Peyer's patch (tissue), 4 donors: ENCODE measurements at regions not wholly inside any gene's neighbourhood (a gene's known extent, or its start where the extent isn't known, plus 50 kb on each side); places are given as distances from the start of the nearest gene placed in this dataset.

Experiments used
- DNase-seq, 3 donors: peaks; one replicate each; pipeline ENCODE4 v3.0.0-alpha.2; 2017 to 2019
- H3K27ac ChIP-seq, 4 donors: fragments of 200-600 bp; sonication (generic); one replicate each; pipeline ENCODE4 v1.5.1; 2016 to 2019
- H3K27me3 ChIP-seq, 2 donors: fragments of 200-600 bp; sonication (generic); one replicate each; pipeline ENCODE4 v1.5.1; 2019
- H3K36me3 ChIP-seq, 3 donors: fragments of 200-600 bp; sonication (generic); one replicate each; pipeline ENCODE4 v1.5.1; 2016 to 2019
- H3K4me1 ChIP-seq, 4 donors: fragments of 200-600 bp; sonication (generic); one replicate each; pipeline ENCODE4 v1.5.1; 2016 to 2019
- H3K4me3 ChIP-seq, 4 donors: fragments of 200-600 bp; sonication (generic); 1 replicate in 3 of 4; 2 replicates in 1 of 4; pipeline ENCODE4 v1.5.1; 2016 to 2019; ENCODE audit warnings: mild to moderate bottlenecking in 1 of 4
- H3K9me3 ChIP-seq, 4 donors: fragments of 200-600 bp; sonication (generic); one replicate each; pipeline ENCODE4 v1.5.1; 2016 to 2019; ENCODE audit warnings: mild to moderate bottlenecking in 1 of 4
- POLR2A ChIP-seq, 2 donors: fragments of 450-650 bp; IDR thresholded peaks; one replicate each; pipeline ENCODE4 v1.5.1; 2017; ENCODE audit warnings: antibody characterized with exemption in 2 of 2, mild to moderate bottlenecking in 2 of 2, moderate library complexity in 2 of 2
- TF ChIP-seq, protein P1 (sequence below), 6 experiments: fragments of 450-650 bp in 4 of 6; fragments of 200-600 bp in 2 of 6; sonication (generic) in 1 of 6; IDR thresholded peaks; one replicate each; pipeline ENCODE4 v1.5.1; 2017 to 2019; ENCODE audit warnings: antibody characterized with exemption in 6 of 6, mild to moderate bottlenecking in 3 of 6, moderate library complexity in 1 of 6

DNA sequence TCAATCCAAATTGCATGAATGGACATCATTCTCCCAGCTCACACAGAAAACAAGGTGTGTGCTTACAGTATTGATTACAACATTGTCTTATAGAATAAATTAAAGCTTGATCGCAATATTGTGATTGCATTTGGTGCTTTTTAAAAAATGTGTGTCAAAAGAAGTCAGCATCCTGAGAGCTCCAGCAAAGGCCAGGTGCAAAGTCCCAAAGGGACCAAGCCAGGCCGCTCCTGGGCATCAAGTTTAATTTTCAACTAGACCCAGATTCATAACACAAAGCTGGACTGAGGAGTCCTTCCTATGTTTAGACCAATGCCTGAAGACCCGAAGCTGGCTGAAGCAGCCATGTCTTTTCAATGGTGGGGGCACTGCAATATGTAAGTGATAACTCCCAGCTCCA is 295.6 kb downstream of the IRX2 start:
- TF ChIP-seq, protein P1, sequence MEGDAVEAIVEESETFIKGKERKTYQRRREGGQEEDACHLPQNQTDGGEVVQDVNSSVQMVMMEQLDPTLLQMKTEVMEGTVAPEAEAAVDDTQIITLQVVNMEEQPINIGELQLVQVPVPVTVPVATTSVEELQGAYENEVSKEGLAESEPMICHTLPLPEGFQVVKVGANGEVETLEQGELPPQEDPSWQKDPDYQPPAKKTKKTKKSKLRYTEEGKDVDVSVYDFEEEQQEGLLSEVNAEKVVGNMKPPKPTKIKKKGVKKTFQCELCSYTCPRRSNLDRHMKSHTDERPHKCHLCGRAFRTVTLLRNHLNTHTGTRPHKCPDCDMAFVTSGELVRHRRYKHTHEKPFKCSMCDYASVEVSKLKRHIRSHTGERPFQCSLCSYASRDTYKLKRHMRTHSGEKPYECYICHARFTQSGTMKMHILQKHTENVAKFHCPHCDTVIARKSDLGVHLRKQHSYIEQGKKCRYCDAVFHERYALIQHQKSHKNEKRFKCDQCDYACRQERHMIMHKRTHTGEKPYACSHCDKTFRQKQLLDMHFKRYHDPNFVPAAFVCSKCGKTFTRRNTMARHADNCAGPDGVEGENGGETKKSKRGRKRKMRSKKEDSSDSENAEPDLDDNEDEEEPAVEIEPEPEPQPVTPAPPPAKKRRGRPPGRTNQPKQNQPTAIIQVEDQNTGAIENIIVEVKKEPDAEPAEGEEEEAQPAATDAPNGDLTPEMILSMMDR (IDR thresholded peaks at IDR 0.05) = no peak
- TF ChIP-seq POLR2A (IDR thresholded peaks at IDR 0.05) = no peak
- Histone ChIP-seq H3K4me1 (no peaks in the 10 kb centered on the region), H3K36me3 (no peaks in the 10 kb centered on the region), H3K27me3 (no peaks in the 10 kb centered on the region), H3K4me3 (no peak overlapping the region), H3K27ac (no peak overlapping the region), H3K9me3 (no peaks in the 10 kb centered on the region)
- no peak for DNase-seq

DNA sequence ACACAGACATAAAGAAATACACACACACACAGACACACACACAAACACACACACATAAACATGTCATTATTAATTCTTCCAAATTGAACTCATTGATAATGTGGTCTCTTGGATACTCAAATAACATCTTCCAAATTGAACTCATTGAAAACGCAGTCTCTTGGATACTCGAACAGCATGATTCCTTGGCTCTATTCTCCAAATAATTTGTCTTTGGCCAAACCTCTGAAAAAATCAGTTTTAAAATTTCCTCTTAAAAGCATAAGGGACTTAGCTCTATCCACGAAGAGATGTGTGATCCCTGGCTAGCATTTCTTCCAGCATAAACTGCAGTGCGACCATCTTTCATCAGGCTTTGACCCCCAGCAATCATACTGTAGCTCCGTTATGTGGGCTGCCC is 296.6 kb downstream of the IRX2 start:
- H3K4me1 ChIP-seq = no peaks in the 10 kb centered on the region
- TF ChIP-seq POLR2A (IDR thresholded peaks at IDR 0.05) = no peak
- TF ChIP-seq, protein P1 (IDR thresholded peaks at IDR 0.05) = no peak
- H3K9me3 ChIP-seq = no peaks in the 10 kb centered on the region
- H3K4me3 ChIP-seq = no peak overlapping the region
- no peaks in the 10 kb centered on the region for H3K27me3 ChIP-seq
- no peak overlapping the region for H3K27ac ChIP-seq
- no peak for DNase-seq
- no peaks in the 10 kb centered on the region for H3K36me3 ChIP-seq

DNA sequence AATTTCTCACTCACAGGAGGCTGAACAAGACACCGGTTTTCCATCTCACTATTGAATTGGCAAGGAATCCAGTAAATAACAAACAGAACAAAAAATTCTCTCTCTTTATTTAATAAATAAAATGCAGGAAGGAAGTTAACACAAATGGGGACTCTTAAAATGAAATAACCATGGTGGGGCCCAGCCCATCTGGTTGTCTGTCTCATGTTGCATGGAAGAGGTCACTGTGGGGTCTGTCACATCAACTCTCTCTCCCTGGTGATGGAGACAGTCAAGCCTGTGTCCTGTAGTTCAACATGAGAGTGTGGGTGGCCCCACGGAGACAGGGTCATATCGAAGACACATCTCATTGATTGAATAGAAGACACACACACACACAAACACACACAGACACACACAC is 297.7 kb downstream of the IRX2 start:
- no peak for DNase-seq
- Histone ChIP-seq H3K27ac (no peak overlapping the region), H3K27me3 (no peaks in the 10 kb centered on the region), H3K4me1 (no peaks in the 10 kb centered on the region), H3K36me3 (no peaks in the 10 kb centered on the region), H3K4me3 (no peak overlapping the region), H3K9me3 (no peaks in the 10 kb centered on the region)
- no peak for TF ChIP-seq POLR2A (IDR thresholded peaks at IDR 0.05)
- TF ChIP-seq, protein P1 (IDR thresholded peaks at IDR 0.05) = no peak

DNA sequence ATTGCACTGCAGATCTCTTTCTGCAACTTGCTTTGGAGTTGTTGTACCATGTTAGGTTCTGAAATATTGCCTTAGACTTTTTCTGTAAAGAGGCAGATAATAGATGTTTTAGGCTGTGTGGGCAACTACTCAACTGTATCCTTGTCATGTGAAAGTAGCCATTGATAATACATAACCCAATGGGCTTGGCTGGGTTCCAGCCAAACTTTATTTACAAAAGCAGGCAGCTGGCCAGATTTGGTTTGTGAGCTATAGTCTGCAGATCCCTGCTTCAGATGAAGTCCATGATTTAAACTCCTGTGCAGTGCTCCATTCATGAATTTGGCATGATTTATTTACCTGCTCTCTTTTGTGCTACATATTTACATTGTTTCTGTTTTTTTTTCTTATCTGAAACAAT is 300.4 kb downstream of the IRX2 start:
- TF ChIP-seq, protein P1 (IDR thresholded peaks at IDR 0.05) = no peak
- no peak for TF ChIP-seq POLR2A (IDR thresholded peaks at IDR 0.05)
- no peak for DNase-seq

DNA sequence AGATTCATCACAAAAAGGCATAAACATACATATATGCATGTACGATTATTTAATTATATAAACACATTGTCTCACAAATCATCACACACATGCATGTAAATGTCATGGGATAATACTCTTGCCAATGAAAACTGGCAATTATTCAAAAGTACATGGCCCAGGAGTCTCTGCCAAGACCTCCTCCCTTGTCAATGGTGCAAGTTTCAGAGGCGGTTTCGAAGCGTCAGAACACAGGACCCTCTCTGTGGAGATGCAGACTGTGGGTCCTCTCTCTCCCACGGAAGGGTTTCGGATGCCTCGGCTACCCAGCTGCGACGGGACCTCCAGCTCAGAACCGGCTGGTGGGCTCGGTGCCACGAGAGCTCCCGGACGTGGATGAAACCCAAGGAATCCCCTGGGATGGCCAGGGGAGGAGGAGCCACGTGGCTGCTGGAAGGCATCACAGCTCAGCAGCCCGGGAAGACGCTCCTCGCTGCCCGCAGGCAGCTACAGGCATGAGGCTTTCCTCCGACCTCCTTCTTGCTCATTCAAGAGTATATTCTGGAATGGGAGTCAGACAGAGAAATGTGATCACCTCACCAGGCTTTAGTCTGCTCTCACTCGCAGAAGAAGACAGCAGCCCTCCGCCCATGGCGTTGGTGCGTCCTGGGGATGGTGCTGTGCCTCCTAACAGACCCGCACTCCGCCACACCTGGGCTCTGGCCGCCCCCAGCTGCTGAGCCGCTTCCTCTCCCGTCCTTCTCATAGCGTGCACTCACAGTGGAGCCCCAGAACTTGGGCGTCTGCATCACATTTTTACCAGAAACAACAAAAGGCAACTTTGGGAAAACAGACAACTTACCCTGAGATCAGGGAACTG is 308.8 kb downstream of the IRX2 start:
- TF ChIP-seq POLR2A (IDR thresholded peaks at IDR 0.05) = no peak
- TF ChIP-seq, protein P1 (IDR thresholded peaks at IDR 0.05) = no peak
- H3K9me3 ChIP-seq = no peaks in the 10 kb centered on the region
- H3K27me3 ChIP-seq = no peaks in the 10 kb centered on the region
- DNase-seq = no peak
- H3K36me3 ChIP-seq = no peaks in the 10 kb centered on the region
- no peaks in the 10 kb centered on the region for H3K4me1 ChIP-seq
- H3K27ac ChIP-seq = no peak overlapping the region
- H3K4me3 ChIP-seq = no peak overlapping the region

More for the DNA sequence above, 300.4 kb downstream of the IRX2 start:
- Histone ChIP-seq H3K27me3 (no peaks in the 10 kb centered on the region), H3K4me1 (no peaks in the 10 kb centered on the region), H3K4me3 (no peak overlapping the region), H3K9me3 (no peaks in the 10 kb centered on the region), H3K27ac (no peak overlapping the region), H3K36me3 (no peaks in the 10 kb centered on the region)
